ENCODE measurements at regions not wholly inside any gene's neighbourhood (a gene's known extent, or its start where the extent isn't known, plus 50 kb on each side); places are given as distances from the start of the nearest gene placed in this dataset.
"Not testable (repeated sequence)": the region's sequence is repeated elsewhere in the genome, so short reads cannot be mapped to it uniquely, and the experiment has no call there.

DNA sequence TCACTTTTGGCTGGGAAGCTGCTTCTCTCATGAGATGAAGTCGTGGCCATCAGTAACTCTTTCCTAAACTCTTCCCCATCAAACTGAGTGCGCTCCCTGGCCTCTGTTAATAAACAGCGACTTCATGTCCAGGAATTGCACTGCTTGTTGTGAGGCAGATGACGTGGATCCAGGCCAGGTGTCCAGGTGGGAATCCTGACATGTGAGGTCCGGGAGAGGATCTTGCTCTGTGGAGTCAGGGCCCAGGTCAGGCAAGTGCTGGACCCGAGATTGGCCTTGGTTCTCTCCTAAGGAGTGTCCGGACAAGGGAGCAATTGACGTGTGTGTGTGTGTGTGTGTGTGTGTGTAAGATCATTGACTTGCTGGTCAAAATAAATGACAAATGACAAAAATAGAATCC, 362.7 kb downstream of the GLRX3 start:
- no peak for DNase-seq (ENCODE audit: low read depth in 2 of 3, low spot score in 1 of 3)

DNA sequence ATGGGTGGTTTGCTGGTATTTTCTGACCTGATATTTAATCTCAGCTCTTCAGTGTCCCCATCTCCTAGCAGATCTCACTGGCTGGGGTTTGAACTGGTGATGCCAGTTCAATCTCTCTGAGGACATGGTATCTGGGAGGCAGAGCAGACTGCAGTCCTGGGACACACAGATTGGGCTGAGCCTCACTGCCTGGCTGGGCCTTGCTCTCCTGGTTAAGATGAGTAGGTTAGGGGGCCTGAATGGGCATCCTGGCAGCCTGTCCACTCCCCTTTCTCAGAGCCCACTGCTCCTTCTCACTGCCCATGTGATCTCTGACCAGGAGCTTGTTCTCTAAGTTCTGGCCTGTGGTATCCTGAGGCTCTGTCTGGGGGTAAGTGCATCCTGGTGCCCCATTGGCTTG, 363.4 kb downstream of the GLRX3 start:
- no peak for DNase-seq (ENCODE audit: low read depth in 2 of 3, low spot score in 1 of 3)

DNA sequence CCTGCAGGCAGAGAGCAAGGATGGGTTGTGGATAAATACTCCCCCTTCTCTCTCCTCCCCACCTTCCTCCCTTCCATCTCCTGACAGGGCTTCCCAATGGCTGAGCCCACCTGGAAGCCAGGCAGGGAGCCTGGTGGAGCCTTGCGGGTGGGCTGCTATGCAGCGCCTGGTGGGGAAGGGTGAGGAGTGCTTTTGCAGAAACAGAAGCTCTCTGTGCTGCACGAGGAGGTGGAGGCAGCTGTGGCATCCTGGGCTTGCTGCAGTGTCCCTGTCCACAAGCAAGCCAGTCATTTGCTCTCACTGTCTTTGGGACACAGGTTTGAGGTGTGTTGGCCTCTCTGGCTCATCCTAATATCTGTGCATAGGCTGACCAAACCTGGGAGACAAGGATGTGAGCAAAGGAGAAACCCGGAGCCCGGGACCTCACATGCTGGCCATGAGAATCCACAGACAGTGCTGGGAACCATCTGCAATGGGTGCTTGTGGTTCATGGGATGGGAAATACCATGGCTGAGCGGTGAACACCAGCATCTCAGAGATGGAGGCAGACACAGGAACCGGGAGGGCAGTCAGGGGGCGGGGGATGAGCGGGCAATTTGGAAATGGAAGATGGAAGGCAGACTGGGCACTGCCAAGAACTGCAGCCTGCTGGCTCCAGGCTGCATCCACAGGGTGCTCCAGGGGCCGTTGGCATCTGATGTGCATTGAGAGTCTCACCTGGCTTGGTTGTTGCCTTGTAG, 364.2 kb downstream of the GLRX3 start:
- DNase-seq (ENCODE audit: low read depth in 2 of 3, low spot score in 1 of 3), result no peak

DNA sequence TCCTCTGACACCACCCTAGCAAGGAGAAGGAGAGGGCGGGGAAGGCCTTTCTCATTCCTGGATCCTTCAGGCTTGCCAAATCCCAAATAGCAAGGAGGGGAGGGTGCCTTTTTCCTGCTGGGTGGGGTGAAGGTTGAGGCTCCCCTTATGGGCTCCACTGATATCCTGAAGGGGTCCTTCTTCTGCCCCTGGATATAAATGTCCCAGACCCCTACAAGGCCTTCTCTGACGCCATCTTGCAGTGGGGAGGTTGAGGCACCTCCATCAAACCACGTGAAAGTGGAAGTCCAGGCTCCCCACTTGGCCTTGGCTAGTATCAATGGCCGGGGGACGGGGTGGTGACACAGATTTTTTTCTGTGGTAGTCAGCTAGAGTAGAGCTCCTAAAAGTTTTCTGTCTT, 371.3 kb downstream of the GLRX3 start:
- DNase-seq (ENCODE audit: low read depth in 2 of 3, low spot score in 1 of 3), result no peak

DNA sequence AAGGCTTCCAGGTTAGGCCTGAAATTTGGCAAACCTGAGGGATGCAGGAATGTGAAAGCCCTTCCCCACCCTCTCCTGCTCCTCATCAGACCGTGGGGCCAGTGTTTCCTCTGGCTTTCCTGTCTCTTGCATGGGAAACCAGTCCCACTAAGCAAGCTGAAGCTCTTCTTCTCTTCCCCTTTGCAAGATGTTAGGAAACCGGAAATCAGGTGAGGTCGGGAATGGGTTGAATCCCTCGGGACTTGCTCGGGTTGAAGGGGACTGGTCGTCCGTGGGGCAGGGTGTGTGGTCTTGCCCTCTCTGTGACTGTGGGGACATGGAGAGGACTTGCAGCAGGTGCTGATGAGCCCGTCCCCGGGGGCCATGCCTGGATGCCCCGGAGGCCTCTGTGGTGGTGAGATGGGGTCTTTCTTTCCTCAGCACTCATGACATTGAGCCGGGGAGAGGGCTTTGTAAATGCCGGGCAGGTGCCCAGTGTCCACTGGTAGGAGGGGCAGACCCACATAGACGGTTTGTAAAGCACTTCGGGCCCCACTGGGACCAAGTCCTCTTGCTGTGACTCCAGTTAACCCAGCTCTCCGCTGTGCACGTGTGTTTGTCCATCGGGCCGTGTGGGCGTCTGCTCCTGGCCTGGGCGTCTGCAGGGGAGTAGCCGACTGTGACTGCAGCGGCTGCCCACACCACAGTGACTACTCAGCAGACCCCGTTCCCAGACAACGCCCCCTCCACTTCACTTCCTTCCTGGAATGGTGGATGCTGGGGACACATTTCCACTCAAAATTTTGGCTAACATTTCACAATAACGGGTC, 373.9 kb downstream of the GLRX3 start:
- DNase-seq (ENCODE audit: low read depth in 2 of 3, low spot score in 1 of 3), result no peak

DNA sequence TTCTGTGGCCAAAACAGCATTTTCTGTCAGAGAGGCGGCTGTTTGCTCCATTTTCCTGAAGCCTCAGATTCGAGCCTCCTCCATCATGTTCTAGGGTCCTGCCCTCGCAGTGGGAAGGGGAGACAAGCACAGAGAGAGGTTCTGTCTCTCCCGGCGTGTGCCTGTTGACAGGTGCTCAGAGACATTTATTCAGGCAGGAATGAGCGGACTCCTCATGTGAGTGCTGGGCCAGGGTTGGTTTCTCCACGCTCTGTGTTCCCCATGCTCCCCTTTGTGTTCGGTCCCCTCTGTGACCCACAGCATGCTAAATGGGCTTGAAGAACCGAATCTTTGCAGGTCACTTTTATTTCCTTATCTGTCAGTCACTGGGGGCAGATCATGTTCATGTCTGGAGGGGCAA, 374.6 kb downstream of the GLRX3 start:
- no peak for DNase-seq (ENCODE audit: low read depth in 2 of 3, low spot score in 1 of 3)

DNA sequence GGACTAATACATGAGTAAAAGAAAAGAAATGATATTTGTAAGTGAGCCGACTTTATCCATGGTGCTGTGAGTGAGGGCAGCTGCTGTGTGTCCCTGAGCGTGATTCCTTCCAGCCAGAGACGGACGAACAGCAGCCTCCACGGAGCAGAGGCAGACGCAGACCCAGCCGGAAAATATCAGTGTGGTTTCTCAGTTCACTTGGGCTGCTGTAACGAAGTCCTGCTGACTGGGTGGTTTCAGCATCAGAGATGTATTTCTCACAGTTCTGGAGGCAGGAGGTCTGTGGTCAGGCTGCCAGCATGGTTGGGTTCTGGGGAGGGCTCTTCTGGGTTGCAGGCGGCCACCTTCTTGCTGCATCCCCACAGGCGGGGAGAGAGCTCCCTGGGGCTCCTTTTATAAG, 375.6 kb downstream of the GLRX3 start:
- DNase-seq (ENCODE audit: low read depth in 2 of 3, low spot score in 1 of 3), result no peak

DNA sequence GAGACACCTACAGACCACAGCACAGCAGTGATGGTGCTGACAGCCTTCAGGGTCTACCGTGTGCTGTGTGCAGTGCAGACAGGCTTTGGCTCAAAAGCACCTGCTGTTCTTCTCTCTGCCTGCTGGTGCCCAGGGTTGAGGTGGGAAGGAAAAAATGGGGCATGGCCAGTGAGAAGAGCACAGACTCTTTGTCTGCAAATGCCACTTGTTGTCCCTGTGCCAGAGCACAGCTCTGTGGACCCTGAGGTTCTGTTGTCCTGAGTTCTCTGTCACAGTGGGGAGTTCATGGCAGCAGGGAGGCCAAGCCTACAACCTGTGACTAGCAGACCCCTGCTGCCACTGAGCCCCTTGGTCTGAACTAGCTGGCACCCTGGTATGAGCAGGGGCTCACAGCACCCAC, 376.7 kb downstream of the GLRX3 start:
- no peak for DNase-seq (ENCODE audit: low read depth in 2 of 3, low spot score in 1 of 3)

DNA sequence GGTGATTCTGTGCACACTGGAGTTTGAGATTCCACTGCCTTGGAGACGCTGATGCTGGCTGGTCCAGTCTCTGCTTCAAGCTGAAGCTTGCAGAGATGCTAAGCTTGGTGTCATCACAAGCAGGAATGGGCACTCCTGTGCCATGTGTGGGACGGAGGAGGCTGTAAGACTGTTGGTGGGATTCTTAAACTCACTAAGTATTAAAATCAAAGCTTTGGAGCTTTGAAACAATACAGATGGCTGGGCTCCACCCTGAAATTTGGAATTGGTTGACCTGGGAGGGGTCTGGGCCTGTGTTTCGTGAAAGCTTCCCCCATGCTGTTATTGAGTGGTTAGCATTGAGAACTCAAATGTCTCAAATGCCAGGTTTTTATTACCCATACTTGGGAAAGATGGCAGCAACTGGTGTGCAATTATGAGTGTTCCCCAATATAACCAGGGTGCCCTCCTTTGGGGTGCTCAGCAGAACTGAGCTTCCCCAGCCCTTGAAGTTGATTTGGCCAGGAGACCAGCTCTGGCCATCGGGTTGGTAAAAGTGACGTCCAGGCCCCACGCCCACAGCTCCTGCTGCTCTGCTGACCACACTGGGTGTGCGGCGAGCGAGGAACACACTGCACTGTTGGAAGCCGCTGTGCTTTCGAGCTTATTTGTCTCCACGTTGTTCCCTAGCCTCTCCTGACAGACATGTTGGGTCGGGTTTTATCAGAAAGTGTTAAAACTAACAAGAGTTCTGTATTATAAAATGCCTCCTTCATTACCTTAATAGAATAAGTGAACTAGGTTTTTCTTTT, 377.7 kb downstream of the GLRX3 start:
- DNase-seq (ENCODE audit: low read depth in 2 of 3, low spot score in 1 of 3), result no peak

DNA sequence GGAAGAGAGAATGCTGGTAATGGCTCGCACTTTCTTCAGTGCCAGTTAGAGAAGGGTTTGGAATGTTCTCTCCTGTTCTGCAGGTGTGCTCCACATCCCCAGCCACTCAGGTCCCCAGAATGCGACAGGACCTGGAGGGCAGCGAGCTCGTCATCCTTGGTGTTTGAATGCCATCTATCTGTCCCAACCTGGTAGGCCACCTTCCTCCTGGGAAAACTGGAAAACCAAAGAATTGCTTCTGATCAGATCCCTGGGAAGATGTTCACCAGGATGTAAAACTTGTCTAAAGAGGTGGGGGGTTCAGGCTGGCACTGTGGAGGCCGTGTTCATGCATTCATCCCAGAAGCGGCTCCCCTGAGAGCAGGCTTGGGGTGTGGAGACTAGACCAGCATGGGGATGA, 379.5 kb downstream of the GLRX3 start:
- no peak for DNase-seq (ENCODE audit: low read depth in 2 of 3, low spot score in 1 of 3)

DNA sequence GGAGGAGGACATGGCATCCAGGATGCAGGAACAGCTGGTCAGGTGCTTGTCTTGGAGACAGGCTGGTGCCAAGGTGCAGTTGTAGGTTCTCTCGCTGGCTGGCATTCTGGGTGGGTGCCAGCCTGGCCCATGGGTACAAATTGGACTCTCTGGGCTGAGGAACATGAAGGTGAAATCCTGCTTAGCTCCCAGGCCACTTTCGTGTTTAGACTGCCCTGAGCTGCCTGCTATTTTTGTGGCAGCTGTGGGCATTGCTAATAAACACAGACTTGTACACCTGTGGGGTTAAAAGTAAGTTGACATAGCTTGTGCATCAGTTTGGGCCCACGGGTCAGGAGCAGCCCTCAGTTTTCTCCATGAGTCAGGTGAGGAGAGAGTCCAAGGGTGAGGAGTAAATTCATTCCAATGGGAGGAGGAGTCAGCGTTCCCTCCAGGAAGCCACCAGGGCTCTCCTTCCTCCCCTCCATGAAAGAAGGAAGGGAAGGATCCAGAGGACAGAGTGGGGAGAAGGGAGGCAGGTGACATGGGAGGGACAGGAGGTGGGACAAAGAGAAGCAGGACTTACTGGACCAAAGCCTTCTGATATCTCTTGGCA, 380.0 kb downstream of the GLRX3 start:
- no peak for DNase-seq (ENCODE audit: low read depth in 2 of 3, low spot score in 1 of 3)

DNA sequence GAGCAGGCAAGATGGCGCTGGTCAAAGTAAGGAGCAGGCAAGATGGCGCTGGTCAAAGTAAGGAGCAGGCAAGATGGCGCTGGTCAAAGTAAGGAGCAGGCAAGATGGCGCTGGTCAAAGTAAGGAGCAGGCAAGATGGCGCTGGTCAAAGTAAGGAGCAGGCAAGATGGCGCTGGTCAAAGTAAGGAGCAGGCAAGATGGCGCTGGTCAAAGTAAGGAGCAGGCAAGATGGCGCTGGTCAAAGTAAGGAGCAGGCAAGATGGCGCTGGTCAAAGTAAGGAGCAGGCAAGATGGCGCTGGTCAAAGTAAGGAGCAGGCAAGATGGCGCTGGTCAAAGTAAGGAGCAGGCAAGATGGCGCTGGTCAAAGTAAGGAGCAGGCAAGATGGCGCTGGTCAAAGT, 382.7 kb downstream of the GLRX3 start:
- DNase-seq (ENCODE audit: low read depth in 2 of 3, low spot score in 1 of 3), result not testable (repeated sequence)

DNA sequence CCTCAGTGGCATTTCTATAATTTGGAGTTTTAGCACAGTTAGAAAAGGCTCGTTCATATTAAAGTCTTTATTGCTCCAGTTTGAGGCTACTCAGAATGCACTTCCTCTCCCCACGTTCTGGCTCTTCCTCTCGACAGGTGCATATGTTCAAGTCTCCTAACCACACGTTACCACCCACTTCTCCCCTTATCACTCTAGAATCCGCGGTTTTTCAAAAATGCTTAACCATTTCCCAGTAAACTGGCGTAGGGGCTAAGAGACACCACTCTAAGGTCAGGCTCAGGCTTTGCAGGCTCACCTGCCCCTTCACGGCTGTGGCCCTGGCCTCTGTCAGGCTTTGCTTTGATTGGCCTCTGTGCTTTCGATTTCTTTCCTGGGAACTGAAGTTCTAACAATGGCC, 383.6 kb downstream of the GLRX3 start:
- no peak for DNase-seq (ENCODE audit: low read depth in 2 of 3, low spot score in 1 of 3)

DNA sequence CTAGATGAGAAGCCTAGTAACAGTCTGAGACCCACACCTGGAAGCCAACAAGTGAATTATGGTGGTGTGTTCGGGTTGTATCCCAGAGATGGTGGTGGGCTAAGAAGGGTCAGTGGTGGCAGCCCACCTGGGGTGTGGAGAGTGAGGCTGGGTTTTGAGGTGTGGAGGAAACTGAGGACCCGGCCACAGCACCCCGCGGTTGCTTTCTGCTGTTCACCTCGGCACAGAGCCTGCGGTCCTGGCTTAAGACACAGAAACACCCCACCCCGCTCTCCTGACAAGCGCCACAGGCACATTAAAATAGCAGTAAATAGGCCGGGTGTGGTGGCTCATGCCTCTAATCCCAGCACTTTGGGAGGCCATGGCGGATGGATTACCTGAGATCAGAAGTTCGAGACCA, 395.1 kb downstream of the GLRX3 start:
- no peak for DNase-seq (ENCODE audit: low read depth in 2 of 3, low spot score in 1 of 3)

DNA sequence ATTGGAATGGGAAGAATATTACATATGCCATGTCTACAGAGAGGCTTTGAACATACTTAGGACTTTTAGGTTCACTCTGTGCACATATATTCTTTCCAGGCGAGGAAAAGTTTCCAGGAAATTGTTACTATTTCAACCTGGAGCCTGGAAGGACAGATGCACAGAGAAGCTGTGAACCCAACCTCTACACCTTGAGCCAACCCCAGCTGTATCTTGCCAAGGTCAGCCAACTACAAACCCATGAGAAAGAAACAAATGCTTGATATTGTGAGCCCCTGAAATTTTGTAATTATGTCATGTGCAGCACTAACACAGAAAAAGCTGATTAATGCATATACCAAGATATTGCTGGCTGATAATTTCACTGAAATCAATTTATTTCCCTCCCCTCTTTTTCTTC, 404.9 kb downstream of the GLRX3 start:
- no peak for DNase-seq (ENCODE audit: low read depth in 2 of 3, low spot score in 1 of 3)

DNA sequence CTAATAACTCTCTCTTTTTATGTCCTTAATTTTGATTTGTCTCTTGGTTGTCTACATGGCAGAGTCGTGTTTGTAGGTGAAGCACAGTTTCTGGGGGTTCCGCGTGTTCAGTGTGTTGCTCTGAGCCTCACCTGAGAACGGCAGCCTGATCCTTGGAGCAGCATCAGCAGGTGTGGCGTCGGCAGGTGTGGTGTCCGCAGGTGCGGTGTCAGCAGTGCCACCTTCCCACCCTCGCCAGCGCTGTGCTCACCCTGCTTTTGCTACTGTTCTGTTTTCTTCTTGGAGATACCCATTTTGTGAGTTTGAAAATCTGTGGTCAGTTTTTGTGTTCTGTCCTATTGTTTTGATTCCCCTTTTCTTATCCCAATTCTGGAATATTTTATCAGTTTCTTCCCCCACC, 406.6 kb downstream of the GLRX3 start:
- no peak for DNase-seq (ENCODE audit: low read depth in 2 of 3, low spot score in 1 of 3)

DNA sequence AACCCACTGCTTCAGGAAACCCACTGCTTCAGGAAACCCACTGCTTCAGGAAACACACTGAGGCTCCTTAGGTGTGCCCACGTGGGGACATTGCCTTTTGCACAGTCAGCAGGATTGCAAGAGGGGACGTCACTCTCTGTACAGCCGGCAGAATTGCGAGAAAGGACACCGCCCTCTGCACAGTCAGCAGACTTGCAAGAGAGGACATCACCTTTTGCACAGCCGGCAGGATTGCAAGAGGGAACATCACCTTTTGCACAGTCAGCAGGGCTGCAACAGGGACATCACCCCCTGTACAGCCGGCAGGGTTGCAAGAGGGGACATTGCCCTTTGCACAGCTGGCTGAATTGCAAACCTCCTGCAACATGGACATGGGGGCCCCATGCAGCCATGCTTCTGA, 407.6 kb downstream of the GLRX3 start:
- no peak for DNase-seq (ENCODE audit: low read depth in 2 of 3, low spot score in 1 of 3)

DNA sequence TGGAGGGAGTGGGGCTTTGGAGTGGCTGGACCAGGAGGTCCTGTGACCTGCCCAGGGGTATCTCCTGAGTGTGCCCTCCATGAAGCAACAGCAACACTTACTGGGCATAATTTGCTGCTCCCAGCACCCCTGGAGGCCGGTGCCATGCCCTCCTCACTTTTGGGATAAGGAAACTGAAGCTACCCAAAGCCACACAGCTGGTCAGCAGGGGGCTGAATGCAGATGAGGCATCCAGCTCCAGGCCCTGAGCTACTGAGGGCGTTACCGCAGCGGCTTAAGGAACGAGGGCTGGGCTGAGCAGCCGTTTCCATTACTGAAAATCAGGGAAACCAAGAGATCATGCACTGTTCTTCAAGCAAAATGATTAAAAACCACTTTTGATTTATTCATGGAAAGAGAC, 408.9 kb downstream of the GLRX3 start:
- no peak for DNase-seq (ENCODE audit: low read depth in 2 of 3, low spot score in 1 of 3)

DNA sequence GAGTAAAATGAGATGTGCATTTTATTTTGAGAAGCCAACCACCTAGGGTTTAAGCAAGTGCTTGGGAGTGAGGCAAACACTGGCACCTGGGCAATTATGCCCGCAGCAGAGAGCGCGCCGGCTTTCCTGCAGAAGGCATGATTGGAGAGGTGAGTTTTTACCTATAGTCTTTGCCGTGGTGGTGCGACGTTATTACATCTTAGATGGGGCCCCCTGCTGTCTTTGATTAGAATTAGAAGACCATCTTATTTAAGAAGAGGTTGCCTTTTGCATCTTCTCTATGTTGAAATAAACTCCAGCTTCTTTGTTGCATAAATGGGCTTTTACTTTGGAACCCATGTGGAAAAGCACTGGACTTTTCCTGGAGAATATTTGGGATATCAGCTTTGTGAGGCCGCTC, 409.5 kb downstream of the GLRX3 start:
- no peak for DNase-seq (ENCODE audit: low read depth in 2 of 3, low spot score in 1 of 3)

DNA sequence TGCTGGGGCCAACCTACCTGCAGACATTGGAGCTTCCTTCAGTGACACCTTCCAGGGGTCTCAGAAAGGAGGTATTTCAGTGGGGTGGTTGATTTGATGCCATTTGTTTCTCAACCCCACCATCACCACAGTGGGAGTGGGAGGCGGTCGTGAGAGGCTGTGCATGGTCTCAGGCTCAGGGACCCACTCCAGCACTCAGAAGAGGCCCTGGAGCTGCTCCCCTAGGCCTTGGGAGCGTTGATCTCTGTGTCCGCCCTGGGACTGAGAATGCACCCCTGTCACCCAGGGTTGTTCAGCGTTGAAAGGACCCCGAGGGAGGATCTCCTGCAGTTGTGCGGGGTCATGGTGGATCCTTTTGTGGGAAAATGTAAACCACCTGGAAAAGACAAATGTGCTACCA, 410.6 kb downstream of the GLRX3 start:
- DNase-seq (ENCODE audit: low read depth in 2 of 3, low spot score in 1 of 3), result no peak

DNA sequence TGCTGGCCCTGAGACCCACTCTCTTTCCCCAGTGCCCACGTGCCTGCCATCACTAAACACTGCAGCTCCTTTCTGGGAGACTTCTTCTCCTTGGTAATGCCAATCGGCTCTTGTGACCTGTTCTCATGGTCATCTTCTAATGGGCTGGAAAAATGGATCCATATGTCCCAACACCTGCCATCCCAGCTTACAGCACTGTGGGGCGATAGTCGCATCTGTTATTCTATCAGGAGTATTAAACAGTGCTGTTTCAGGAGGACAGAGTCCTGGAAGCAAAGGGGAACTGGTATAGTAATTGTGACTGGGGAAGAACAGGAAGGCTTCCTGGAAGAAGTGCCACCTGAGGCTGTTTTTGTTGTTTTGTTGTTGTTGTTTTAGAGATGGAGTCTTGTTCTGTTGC, 411.2 kb downstream of the GLRX3 start:
- DNase-seq (ENCODE audit: low read depth in 2 of 3, low spot score in 1 of 3), result no peak

Measured in stimulated activated CD4-positive, alpha-beta T cell treated with anti-CD3 and anti-CD28 coated beads, Interleukin-12 subunit alpha, Interleukin-12 subunit beta, amount 100 ng/mL, for 48 hours (primary cell).